ENCODE measurements at regions not wholly inside any gene's neighbourhood (a gene's known extent, or its start where the extent isn't known, plus 50 kb on each side); places are given as distances from the start of the nearest gene placed in this dataset.

- H3K9me3 ChIP-seq (ENCODE audit: control insufficient read depth in 2 of 2, insufficient read depth in 1 of 2, low read length in 1 of 2): no peaks in the 10 kb centered on the region
- no peak overlapping the region for H3K27ac ChIP-seq (ENCODE audit: low read depth in 1 of 2, low read length in 1 of 2)
- H3K27me3 ChIP-seq (ENCODE audit: control insufficient read depth in 2 of 2, insufficient read depth in 1 of 2, low read length in 1 of 2): no peaks in the 10 kb centered on the region
- H3K4me1 ChIP-seq (ENCODE audit: control insufficient read depth in 2 of 2, insufficient read depth in 2 of 2, low read length in 2 of 2): no peaks in the 10 kb centered on the region
- 95% methylated on average over 4 of the region's 4 CpGs for WGBS
- DNase-seq (ENCODE audit: low read depth in 6 of 9, low spot score in 9 of 9): no peak
- no peaks in the 10 kb centered on the region for H3K36me3 ChIP-seq (ENCODE audit: control insufficient read depth in 2 of 2, insufficient read depth in 2 of 2, low read length in 1 of 2)
- no peak overlapping the region for H3K4me3 ChIP-seq (ENCODE audit: low read length in 2 of 2)
Measured at GRCh38 chr2:5933669-5934068, 241.5 kb downstream of the SOX11 start.

- no peaks in the 10 kb centered on the region for H3K4me1 ChIP-seq (ENCODE audit: control insufficient read depth in 2 of 2, insufficient read depth in 2 of 2, low read length in 2 of 2)
- no peaks in the 10 kb centered on the region for H3K9me3 ChIP-seq (ENCODE audit: control insufficient read depth in 2 of 2, insufficient read depth in 1 of 2, low read length in 1 of 2)
- no peaks in the 10 kb centered on the region for H3K36me3 ChIP-seq (ENCODE audit: control insufficient read depth in 2 of 2, insufficient read depth in 2 of 2, low read length in 1 of 2)
- H3K4me3 ChIP-seq (ENCODE audit: low read length in 2 of 2): no peak overlapping the region
- DNase-seq (ENCODE audit: low read depth in 6 of 9, low spot score in 9 of 9): no peak
- 90% methylated on average over 4 of the region's 4 CpGs for WGBS
- H3K27me3 ChIP-seq (ENCODE audit: control insufficient read depth in 2 of 2, insufficient read depth in 1 of 2, low read length in 1 of 2): no peaks in the 10 kb centered on the region
- no peak overlapping the region for H3K27ac ChIP-seq (ENCODE audit: low read depth in 1 of 2, low read length in 1 of 2)
Measured at GRCh38 chr2:5937321-5937720, 245.1 kb downstream of the SOX11 start.

GRCh38 chr2:5937851-5938565 is 245.8 kb downstream of the SOX11 start:
- Histone ChIP-seq H3K4me1 (ENCODE audit: control insufficient read depth in 2 of 2, insufficient read depth in 2 of 2, low read length in 2 of 2) (no peaks in the 10 kb centered on the region), H3K27ac (ENCODE audit: low read depth in 1 of 2, low read length in 1 of 2) (no peak overlapping the region), H3K27me3 (ENCODE audit: control insufficient read depth in 2 of 2, insufficient read depth in 1 of 2, low read length in 1 of 2) (no peaks in the 10 kb centered on the region), H3K36me3 (ENCODE audit: control insufficient read depth in 2 of 2, insufficient read depth in 2 of 2, low read length in 1 of 2) (no peaks in the 10 kb centered on the region), H3K4me3 (ENCODE audit: low read length in 2 of 2) (no peak overlapping the region), H3K9me3 (ENCODE audit: control insufficient read depth in 2 of 2, insufficient read depth in 1 of 2, low read length in 1 of 2) (no peaks in the 10 kb centered on the region)
- 55% methylated on average over 12 of the region's 12 CpGs for WGBS
- no peak for DNase-seq (ENCODE audit: low read depth in 6 of 9, low spot score in 9 of 9)

GRCh38 chr2:5938566-5938896 is 246.3 kb downstream of the SOX11 start:
- Histone ChIP-seq H3K27ac (ENCODE audit: low read depth in 1 of 2, low read length in 1 of 2) (no peak overlapping the region), H3K4me3 (ENCODE audit: low read length in 2 of 2) (no peak overlapping the region), H3K4me1 (ENCODE audit: control insufficient read depth in 2 of 2, insufficient read depth in 2 of 2, low read length in 2 of 2) (no peaks in the 10 kb centered on the region), H3K27me3 (ENCODE audit: control insufficient read depth in 2 of 2, insufficient read depth in 1 of 2, low read length in 1 of 2) (no peaks in the 10 kb centered on the region), H3K9me3 (ENCODE audit: control insufficient read depth in 2 of 2, insufficient read depth in 1 of 2, low read length in 1 of 2) (no peaks in the 10 kb centered on the region), H3K36me3 (ENCODE audit: control insufficient read depth in 2 of 2, insufficient read depth in 2 of 2, low read length in 1 of 2) (no peaks in the 10 kb centered on the region)
- no peak for DNase-seq (ENCODE audit: low read depth in 6 of 9, low spot score in 9 of 9)
- whole genome bisulfite sequencing: 88% methylated on average over 10 of the region's 10 CpGs

- H3K4me1 ChIP-seq (ENCODE audit: control insufficient read depth in 2 of 2, insufficient read depth in 2 of 2, low read length in 2 of 2): no peaks in the 10 kb centered on the region
- no peak overlapping the region for H3K27ac ChIP-seq (ENCODE audit: low read depth in 1 of 2, low read length in 1 of 2)
- H3K9me3 ChIP-seq (ENCODE audit: control insufficient read depth in 2 of 2, insufficient read depth in 1 of 2, low read length in 1 of 2): no peaks in the 10 kb centered on the region
- no peak overlapping the region for H3K4me3 ChIP-seq (ENCODE audit: low read length in 2 of 2)
- WGBS: 91% methylated on average over 4 of the region's 4 CpGs
- DNase-seq (ENCODE audit: low read depth in 6 of 9, low spot score in 9 of 9): no peak
- no peaks in the 10 kb centered on the region for H3K36me3 ChIP-seq (ENCODE audit: control insufficient read depth in 2 of 2, insufficient read depth in 2 of 2, low read length in 1 of 2)
- no peaks in the 10 kb centered on the region for H3K27me3 ChIP-seq (ENCODE audit: control insufficient read depth in 2 of 2, insufficient read depth in 1 of 2, low read length in 1 of 2)
Measured at GRCh38 chr2:5939553-5939952, 247.4 kb downstream of the SOX11 start.

GRCh38 chr2:5940596-5941535 is 248.7 kb downstream of the SOX11 start:
- no peaks in the 10 kb centered on the region for H3K27me3 ChIP-seq (ENCODE audit: control insufficient read depth in 2 of 2, insufficient read depth in 1 of 2, low read length in 1 of 2)
- H3K4me3 ChIP-seq (ENCODE audit: low read length in 2 of 2): no peak overlapping the region
- DNase-seq (ENCODE audit: low read depth in 6 of 9, low spot score in 9 of 9): no peak
- H3K9me3 ChIP-seq (ENCODE audit: control insufficient read depth in 2 of 2, insufficient read depth in 1 of 2, low read length in 1 of 2): no peaks in the 10 kb centered on the region
- no peaks in the 10 kb centered on the region for H3K36me3 ChIP-seq (ENCODE audit: control insufficient read depth in 2 of 2, insufficient read depth in 2 of 2, low read length in 1 of 2)
- no peak overlapping the region for H3K27ac ChIP-seq (ENCODE audit: low read depth in 1 of 2, low read length in 1 of 2)
- no peaks in the 10 kb centered on the region for H3K4me1 ChIP-seq (ENCODE audit: control insufficient read depth in 2 of 2, insufficient read depth in 2 of 2, low read length in 2 of 2)
- WGBS: 92% methylated on average over 7 of the region's 7 CpGs

- H3K36me3 ChIP-seq (ENCODE audit: control insufficient read depth in 2 of 2, insufficient read depth in 2 of 2, low read length in 1 of 2): no peaks in the 10 kb centered on the region
- no peaks in the 10 kb centered on the region for H3K27me3 ChIP-seq (ENCODE audit: control insufficient read depth in 2 of 2, insufficient read depth in 1 of 2, low read length in 1 of 2)
- no peaks in the 10 kb centered on the region for H3K9me3 ChIP-seq (ENCODE audit: control insufficient read depth in 2 of 2, insufficient read depth in 1 of 2, low read length in 1 of 2)
- 69% methylated on average over 7 of the region's 7 CpGs for WGBS
- DNase-seq (ENCODE audit: low read depth in 6 of 9, low spot score in 9 of 9): no peak
- H3K4me3 ChIP-seq (ENCODE audit: low read length in 2 of 2): no peak overlapping the region
- H3K4me1 ChIP-seq (ENCODE audit: control insufficient read depth in 2 of 2, insufficient read depth in 2 of 2, low read length in 2 of 2): no peaks in the 10 kb centered on the region
- no peak overlapping the region for H3K27ac ChIP-seq (ENCODE audit: low read depth in 1 of 2, low read length in 1 of 2)
Measured at GRCh38 chr2:5942204-5942603, 250.0 kb downstream of the SOX11 start.

GRCh38 chr2:5945742-5946141 is 253.6 kb downstream of the SOX11 start:
- Histone ChIP-seq H3K9me3 (ENCODE audit: control insufficient read depth in 2 of 2, insufficient read depth in 1 of 2, low read length in 1 of 2) (no peaks in the 10 kb centered on the region), H3K27me3 (ENCODE audit: control insufficient read depth in 2 of 2, insufficient read depth in 1 of 2, low read length in 1 of 2) (no peaks in the 10 kb centered on the region), H3K36me3 (ENCODE audit: control insufficient read depth in 2 of 2, insufficient read depth in 2 of 2, low read length in 1 of 2) (no peaks in the 10 kb centered on the region), H3K27ac (ENCODE audit: low read depth in 1 of 2, low read length in 1 of 2) (no peak overlapping the region), H3K4me3 (ENCODE audit: low read length in 2 of 2) (no peak overlapping the region), H3K4me1 (ENCODE audit: control insufficient read depth in 2 of 2, insufficient read depth in 2 of 2, low read length in 2 of 2) (no peaks in the 10 kb centered on the region)
- no peak for DNase-seq (ENCODE audit: low read depth in 6 of 9, low spot score in 9 of 9)
- WGBS: 84% methylated on average over 9 of the region's 9 CpGs
